ENCODE measurements at regions not wholly inside any gene's neighbourhood (a gene's known extent, or its start where the extent isn't known, plus 50 kb on each side); places are given as distances from the start of the nearest gene placed in this dataset.

GRCh38 chr1:4021974-4022268 is 121.8 kb upstream of the C1orf174 start:
- TF ChIP-seq CTCF (IDR thresholded peaks at IDR 0.05) = no peak
- TF ChIP-seq POLR2A (IDR thresholded peaks at IDR 0.05) = no peak
